Stimulated activated CD4-positive, alpha-beta T cell treated with anti-CD3 and anti-CD28 coated beads, Interleukin-12 subunit alpha, Interleukin-12 subunit beta, amount 100 ng/mL, for 4 hours (primary cell): ENCODE measurements at regions not wholly inside any gene's neighbourhood (a gene's known extent, or its start where the extent isn't known, plus 50 kb on each side); places are given as distances from the start of the nearest gene placed in this dataset.
A peak's percentile ranks its signal among the peaks of the same experiment; 100 is the strongest.

Source experiments
- DNase-seq: peaks from one replicate; pipeline ENCODE4 v3.0.0-alpha.2; 2020

DNA sequence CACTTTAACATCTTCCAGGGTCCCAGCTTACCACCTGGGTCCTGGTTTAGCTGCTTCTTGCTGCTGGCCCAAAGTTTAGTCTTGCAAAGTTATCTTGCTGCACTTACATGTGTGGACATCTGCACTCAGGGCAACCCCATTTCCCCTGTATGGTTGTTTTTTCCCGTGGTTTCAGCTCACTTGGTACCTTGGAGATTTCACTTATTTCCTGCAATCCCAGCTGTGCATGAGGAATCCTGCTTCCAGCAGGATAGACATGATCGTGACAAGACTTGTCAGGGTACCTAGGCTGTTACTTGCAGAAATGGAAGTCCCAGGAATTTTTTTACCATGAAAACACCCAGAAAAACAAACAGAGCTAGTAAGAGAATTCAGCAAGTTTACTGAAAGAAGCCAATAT is 95.9 kb upstream of the LEP start:
- DNase-seq = no peak

DNA sequence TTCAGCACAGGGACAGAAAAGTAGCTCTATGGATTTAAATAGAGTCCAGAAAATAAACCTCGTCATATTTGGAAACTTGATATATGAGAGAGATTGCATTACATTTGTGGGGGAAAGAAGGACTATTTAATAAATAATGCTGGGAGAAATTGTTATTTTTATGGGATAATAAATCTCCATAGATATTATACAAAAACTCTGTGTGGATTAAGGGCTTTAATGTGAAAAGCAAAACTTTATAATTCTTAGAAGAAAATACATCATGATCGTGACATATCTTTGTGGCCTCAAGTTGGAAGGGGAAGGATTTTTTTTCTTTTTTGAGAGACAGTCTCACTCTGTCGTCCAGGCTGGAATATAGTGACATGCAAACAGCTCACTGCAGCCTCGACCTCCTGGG is 95.0 kb upstream of the LEP start:
- no peak for DNase-seq

DNA sequence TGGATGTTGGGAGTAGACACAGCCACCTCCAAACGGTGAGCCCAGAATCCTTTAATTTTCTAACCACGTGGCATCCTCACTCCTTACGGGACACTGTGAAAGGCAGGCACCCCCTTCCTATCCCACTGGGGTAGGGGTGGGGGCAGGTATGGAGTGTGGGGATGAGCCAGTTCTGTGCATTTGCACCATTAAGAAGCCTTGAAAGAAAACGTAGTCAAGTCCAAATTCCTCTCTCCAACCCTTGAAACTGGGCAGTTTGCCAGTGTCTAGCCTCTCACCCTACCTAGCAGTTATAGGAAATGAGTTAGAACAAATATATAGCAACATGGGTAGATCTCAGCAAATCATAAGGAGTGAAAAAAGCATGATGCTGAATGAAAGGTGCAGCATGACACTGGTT is 92.4 kb upstream of the LEP start:
- DNase-seq = no peak

DNA sequence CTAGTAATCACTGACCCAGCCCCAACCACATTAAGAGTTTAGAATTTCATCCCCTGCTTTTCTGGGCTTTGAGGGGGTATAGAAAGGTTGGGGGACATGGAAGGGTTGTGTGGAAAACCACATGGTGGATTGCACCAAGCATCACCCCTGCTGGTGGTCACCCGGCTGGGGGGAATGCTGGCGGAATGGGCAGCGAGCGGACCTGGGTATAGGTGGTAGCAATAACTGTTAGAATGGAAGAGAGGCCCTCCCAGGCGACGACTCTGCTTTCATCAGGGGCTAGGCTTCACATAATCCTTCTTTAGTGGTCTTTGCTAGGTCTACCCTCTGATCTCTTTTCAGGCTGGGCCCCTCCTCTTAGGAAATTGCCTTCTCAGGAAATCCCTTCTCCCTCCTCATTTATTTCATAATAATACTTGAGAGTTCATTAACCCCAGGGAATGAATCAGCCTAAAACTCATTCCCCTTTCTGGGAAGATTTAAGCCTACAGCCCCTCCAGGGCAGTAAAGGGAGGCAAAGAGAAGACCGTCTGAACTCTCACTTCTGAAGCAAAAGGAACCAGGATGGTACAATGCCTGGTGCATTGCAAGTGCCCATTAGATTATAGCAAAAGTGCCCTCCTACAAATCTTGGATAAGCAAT is 90.7 kb upstream of the LEP start:
- DNase-seq = no peak

DNA sequence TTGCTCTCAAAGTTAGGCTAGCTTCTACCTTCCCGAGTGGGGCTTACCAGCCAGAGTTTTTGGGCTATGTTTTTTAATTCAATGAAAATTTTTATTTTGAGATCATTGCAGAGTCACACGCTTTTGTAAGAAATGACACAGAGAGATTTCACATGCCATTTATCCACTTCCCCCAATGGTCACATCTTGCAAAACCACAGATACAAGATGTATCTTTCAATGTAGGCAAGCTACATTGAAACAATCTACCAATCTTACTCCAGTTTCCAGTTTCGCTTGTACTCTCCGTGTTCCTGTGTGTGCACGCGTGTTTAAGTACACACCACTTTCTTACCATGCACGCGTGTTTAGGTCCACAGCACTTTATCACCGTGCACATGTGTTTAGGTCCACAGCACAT is 89.4 kb upstream of the LEP start:
- no peak for DNase-seq

DNA sequence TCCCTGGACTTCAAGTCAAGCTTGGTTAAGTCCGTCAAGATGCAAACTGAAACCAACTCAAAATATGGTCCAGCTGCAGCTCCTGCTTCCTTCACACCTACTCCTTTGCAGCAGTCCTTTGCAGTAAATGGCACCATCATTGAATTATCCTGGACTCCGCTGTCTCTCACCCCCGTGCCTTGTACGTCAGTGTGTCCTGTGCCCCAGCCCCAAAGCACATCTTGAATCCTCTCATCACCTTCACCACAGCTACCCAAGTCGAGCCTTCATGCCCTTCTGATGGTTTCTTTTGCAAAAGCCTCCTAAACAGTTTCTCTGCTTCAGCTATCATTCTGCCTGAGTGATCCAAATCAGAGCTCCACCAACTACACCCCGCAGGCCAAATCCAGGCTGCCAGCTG is 88.4 kb upstream of the LEP start:
- DNase-seq = no peak

DNA sequence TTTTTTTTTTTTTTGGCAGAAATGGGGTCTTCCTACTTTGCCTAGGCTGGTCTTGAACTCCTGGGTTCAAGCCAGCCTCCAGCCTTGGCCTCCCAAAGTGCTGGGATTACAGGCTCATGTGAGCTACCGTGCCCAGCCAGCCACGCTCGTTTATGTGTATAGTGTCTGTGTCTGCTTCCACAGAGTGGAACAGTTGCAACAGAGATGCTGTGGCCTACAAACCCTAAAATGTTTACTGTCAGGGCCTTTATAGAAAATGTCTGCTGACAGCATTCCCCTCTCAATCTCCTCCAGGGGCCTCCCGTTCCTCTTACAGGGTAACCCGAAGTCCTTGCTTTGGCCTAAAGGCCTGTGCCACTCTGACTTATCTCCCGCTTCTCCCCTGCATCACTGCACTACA is 87.6 kb upstream of the LEP start:
- no peak for DNase-seq

DNA sequence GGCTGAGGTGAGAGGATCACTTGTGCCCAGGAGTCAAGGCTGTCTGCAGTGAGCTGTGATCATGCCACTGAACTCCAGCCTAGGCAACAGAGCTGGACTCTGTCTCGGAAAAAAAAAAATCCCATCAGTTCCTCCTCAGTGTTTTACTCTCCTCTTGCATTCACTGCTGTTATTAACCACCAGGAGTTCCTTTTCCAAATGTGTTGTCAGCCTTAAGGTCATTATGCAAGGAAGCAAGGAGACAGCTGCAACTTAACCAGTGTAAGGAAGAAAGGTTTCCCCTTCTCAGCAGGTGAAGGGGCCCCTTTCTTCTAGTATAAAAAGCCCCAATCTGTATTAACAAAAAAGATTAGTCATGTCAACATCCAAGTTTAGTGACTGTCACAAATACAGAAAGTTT is 86.6 kb upstream of the LEP start:
- no peak for DNase-seq

DNA sequence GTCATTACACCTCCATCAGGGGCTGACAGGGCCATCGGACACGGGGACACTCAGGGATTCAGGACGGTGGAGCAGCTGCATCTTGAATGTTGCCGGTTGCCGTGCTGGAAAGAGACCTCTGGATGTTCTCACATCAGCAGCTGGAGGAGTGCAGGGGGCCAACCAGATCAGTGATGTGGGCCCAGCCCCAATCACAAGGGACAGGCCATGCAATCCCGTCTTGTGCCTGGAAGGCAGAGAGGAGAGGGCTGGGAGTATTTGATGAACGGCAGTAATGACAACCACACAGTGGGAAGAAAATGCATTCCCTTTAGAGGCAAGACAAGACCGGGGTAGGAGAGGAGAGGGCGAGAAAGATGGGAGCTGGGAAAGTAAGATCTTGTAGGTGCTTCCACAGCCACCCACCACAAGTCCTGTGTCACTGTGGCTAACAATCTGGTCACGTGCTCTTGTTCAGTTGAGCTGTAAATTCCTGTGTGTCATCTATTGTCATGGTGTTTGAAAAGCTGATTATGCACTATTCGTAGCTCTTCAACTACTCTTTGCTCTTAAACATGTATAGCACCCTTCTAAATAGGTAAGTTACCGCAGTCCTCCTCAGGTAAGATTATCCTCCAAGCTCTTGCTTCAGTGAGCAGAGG is 85.9 kb upstream of the LEP start:
- DNase-seq = no peak

DNA sequence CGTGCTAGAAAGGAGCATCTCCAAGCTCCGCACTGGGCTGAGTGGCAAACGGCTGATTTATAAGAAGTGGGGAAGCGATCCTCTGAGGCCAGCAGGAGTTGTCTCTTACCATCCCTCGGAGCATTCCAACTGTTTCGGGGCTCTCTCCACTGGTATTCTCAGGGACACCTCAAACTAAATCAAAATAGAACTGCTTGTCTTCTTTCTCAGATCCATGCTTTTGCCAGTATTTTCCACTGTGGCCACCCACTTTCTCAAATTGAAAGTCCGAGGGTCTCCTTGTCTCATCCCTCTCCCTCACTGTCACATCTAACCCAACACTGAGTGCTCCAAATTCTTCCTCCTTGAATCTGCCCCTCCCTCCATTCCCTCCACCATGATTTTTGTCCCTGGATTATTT is 83.2 kb upstream of the LEP start:
- DNase-seq = no peak

DNA sequence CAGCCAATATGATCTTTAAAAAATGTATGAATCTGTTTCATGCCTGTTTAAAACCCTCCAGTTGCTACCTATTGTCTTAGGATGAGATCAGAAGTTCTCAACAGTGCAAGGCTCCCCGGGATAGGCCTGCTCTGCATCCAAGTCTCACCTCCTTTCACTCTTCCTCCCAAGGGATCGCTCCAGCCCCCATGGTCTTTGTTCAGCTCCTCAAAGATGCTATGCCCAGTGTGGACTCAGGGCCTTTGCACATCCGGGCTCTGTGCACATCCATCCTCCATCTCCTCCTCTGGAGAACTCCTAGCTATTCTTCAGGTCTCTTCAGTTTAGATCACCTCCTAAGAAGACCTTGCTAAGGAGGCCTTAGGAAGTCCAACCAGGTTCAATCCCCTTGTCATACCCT is 82.7 kb upstream of the LEP start:
- DNase-seq = no peak

DNA sequence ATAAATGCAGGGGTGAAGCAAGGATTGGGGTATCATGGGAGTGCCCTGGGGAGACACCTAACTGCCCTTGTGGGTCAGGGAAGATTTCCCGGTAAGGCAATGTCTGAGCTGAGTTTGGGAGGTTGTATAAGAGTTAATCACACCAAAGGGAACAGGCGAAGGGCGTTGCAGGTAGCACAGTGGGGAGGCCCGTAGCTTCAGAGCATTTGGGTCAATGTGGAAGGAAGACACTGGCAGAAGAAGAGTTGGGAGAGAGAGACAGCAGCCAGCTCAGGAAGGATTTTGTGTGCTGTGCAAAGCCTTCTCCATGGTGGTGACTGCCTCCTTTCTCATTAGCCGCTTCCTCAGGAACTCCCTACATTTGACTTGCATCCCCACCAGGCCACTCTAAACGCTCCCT is 80.8 kb upstream of the LEP start:
- no peak for DNase-seq

DNA sequence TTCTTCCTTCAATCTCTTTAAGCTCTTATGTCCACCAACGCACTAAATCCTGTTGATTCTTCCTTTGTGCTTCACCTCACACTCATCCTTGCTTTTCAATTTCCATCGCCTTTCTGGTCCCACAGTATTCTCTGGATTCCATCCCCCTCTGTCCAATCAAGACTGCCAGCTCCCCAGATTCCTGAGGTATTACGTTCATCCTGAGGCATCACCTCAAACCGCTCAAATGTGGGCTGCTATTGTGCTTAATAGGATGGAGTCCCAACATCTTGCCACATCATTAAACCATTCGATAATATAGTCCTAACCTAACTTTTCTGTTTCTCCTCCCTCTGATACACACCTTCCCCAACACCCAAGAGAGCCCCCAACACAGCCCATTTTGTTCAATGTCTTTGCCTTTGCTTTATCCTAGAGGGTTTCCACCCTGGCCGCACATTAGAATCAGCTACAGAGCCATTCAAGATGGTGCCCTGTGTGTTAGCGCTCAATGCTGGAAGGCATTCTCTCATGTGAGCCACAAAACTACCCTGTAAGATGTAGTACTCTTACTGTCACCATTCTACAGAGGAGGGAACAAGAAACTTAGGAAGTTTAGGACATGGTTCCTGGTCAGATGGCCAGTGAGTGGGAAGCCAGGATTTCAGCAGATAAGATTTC is 79.5 kb upstream of the LEP start:
- no peak for DNase-seq

DNA sequence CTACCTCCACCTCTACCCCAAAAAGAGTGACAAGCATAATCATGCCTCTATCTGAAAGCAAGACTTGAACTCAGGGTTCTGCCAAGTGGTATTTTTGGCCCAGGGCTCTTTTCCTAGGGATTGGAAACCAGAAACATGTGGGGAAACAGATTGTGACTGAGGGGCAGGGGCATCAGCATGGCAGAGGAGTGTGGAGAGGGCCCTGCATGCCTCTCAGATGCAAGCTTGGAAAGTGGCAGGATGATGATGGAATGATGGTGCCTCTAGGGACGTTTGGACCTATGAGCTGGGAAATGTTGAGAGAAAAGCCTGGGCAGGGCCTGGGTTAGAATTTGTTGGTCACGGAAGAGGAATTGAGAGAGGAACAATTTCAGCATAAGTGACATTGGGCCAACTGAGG is 78.4 kb upstream of the LEP start:
- DNase-seq = no peak

DNA sequence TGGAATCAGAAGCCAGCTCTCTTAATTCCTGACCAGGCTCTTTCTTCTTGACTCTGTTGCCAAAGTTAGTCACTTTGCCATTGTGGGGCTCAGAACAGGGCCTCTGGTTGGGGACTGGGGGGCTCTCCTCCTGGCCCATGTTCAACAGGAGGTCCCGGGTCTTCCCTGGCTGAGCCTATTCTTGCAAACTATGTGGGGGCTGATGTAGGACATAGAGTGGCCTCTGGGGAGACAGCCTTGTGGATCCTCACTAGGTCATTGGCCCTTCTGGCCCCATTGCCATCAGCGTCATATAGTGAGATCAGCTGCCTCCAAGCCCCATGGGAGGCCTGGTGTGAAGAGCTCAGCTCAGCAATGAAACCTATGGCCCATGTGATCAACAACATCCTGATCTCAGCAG is 77.6 kb upstream of the LEP start:
- no peak for DNase-seq

DNA sequence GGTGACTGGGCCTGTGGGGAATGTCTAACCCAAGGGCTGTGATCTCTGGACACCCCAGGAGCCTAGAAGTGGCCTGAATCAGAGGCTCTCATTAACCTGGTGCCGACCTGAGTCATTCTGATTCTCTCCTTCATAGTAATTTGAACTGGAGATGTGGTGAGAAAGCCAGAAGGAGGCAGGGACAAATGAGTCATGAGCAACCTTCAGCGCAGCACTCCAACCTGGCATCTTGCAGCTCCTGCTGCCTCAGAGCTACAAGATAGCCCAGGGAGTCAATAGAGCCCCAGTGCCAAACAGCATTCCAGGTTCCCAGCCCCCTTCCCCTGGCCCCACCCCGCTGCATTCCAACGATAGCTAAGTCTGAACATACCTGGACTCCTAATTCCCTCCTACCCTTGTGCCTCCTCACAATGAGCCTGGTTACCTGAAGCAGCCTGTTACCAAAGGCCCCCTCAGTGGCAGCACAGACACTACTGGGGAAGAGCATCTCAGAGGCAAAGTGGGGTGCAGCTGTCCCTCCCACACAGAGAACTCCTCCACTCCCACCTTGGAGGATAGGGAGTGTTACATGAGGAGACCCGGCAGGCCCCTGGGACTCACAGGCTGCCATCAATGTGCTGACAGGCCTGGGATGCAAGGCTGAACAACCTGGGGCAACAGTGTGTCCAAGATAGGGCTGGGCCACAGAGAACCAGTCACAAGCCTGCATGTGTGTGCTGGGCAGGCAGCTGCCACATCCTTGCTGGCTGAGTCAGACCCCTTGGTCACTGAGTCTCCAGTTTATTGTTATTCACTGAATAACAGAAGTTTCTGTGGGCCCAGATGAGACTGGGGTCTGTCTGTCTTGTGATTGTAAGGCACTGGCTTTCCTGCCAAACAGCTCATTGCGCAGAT is 76.8 kb upstream of the LEP start:
- no peak for DNase-seq

DNA sequence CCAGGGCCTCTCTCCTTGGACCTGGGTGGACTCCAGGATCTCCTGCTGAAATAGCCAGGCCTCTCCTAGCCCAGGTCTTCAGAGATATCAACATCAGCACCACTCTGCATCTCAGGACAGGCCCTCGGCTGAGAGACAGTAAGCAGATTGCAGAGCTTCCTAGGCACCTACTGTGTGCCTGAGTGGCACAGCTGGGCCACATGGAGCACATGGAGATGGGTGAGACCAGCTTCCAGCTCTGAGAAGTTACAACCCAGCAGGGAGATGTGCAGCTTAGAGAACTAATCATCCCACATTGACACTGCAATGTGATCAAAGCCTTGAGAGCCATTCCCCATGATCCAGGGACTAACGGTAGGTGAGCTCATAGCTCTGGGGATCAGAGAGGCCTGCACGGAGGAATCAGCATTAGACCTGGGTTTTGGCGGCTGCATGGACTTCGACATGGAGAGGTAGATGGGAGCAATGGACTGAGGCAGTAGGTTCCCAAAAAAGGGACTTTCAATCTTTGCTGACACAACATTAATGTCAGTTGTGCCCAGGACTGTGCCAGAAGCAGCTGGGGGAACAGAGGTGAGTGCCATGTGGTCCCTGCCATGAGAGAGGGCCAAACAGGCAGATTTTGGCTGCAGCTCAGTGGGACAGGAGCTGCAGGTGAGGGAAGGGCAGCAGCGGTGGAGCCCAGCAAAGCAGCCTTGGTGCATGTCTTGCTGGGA is 76.0 kb upstream of the LEP start:
- DNase-seq = no peak

DNA sequence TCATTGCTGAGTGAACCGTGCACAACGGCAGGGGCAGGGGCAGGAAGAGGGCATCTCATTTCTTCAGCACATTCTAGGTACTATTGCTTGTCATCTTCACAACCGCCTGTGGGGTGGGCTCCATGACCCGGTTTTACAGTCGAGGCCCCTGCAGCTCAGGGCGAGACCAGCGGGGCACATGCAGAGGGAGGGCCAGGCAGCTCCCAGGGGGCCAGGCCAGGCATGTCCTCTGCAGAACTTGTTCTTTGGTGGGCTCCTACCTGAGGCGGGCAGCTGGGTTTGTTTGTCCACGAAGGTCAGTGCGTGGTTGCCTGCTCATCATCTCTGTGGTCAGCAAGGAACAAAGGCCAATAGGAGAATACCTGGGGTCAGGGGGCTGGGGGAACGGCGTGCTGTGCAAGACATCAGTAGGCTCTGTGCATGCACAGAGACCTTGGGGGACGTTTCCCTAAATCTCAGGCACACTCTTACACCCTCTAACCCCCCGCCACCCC is 75.1 kb upstream of the LEP start:
- DNase-seq = no peak

DNA sequence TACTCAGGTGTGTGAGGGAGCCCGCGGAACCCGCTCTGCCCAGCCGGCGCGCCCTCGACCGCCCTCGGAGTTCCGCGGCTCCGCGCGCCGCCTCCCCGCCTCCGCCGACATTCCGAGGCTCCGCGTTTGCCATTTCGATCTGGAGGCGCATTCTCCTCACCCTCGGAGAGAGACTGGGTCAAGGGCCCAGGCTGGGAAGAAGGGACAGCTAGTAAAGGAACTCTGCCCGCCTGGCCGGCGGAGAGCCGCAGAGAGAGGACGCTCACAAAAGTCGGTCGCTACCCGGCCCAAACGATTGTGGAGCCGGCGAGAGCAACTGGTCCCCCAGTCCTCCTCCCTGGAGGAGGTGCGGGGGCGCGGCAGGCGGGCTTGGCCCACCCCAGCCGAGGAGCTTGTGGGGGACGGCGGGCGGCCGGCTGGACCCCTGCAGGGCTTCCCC is 74.5 kb upstream of the LEP start:
- DNase-seq = peak; percentile 8

DNA sequence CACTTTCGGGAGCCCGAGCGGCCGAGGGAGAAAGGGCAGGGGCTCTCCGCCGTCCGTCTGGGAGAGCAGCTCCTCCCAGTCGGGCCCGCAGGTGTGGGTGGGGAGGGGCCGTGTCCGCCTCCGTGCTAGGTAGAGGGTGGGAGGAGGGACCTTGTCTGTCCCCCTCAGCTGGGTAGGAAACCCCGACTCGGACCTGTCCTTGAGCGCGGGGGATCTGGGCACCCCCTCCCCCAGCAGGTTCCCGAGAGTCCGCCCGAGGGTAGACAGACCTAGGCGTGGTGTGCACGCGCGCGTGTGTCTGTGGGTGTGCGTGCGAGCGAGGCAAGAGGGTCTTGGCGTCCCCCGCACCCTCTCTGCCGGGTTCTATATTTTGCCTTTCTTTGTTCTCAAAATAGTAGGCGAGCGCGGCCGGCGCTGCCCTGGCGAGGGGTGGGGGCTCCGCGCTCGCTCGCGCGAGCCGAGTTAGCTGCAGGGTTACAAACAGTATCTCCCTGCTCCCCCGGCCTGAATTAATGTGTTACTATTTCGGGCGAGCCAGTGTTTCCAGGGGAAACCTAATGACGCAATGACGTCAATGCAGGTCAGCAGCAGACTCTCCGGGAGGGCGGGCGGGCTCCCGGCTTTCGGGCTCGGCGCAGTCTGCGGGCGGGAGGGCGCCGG is 73.9 kb upstream of the LEP start:
- peak; percentile 3 for DNase-seq

DNA sequence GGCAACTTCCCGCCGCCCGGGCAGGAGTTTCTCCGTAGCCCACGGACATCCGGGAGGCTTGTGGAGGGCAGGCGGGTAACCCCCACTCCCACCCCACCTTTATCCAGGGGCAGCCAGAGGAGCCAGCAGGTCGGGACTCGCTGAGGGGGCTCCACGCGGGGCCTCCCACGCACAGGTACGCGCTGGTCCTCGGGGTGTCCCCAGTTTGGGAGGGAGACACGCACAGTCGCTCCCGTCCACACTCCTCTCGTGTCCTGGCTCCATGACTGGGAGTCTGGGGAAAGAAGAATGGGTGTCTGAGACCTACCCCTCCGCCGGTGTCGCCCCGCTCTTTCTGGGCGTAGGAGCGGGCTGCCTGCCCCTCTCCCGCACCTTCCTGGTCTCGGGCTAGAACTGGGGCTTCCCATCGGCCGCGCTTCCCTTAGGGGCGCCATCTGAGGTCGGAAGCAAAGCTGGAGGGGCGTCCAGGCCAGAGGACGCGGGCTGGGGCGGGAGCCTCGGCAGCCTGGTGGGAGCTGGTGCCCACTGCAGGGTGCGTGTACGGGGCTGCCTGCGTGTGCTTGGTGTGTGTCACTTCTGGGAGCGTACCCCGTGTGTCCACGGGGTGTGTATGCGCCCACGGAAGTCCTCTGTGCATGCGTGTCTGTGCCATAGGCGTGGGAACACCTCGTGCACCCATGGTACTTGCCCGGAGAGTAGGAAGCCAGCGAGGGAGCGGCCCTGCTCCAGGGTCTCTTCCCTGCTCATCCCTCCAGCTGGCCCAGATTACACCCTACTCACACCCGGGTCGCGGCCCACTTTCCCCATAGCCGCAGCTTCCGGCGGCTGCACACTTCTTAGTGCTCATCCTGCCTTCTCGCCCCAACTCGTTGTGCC is 73.0 kb upstream of the LEP start:
- DNase-seq = no peak
